PC-3 (cell line): ENCODE measurements at regions not wholly inside any gene's neighbourhood (a gene's known extent, or its start where the extent isn't known, plus 50 kb on each side); places are given as distances from the start of the nearest gene placed in this dataset.

Experiments used
- CTCF ChIP-seq: fragments of 300-600 bp; sonication (generic); conservative IDR thresholded peaks from 2 replicates; pipeline ENCODE4 v1.5.1; 2017; ENCODE audit warnings: antibody characterized with exemption, low read depth, mild to moderate bottlenecking, low read length
- EZH2 ChIP-seq: fragments of 300-600 bp; sonication (generic); IDR thresholded peaks from one replicate; pipeline ENCODE4 v1.6.1; 2017; ENCODE audit warnings: antibody characterized with exemption, mild to moderate bottlenecking, low read length; ENCODE audit not compliant: unreplicated experiment

GRCh38 chr6:11473008-11473740, 64.4 kb upstream of the TMEM170B start:
- TF ChIP-seq CTCF (no peak), EZH2 (no peak)
